Hepatocyte (in vitro differentiated cells): ENCODE measurements at regions not wholly inside any gene's neighbourhood (a gene's known extent, or its start where the extent isn't known, plus 50 kb on each side); places are given as distances from the start of the nearest gene placed in this dataset.

Source experiments
- EZH2 ChIP-seq: fragments of 200-600 bp; sonication (generic); IDR thresholded peaks from 2 replicates; pipeline ENCODE4 v1.6.1; 2016; ENCODE audit warnings: antibody characterized with exemption, mild to moderate bottlenecking, borderline replicate concordance
- EZH2phosphoT487 ChIP-seq: fragments of 200-600 bp; sonication (generic); IDR thresholded peaks from one replicate; pipeline ENCODE4 v1.6.1; 2018; ENCODE audit warnings: antibody characterized with exemption, mild to moderate bottlenecking, low read depth, moderate library complexity; ENCODE audit not compliant: unreplicated experiment, severe bottlenecking
- TF ChIP-seq, protein P1 (sequence below): fragments of 200-600 bp; sonication (generic); IDR thresholded peaks from 2 replicates; pipeline ENCODE4 v1.5.1; 2016; ENCODE audit warnings: antibody characterized with exemption, mild to moderate bottlenecking; ENCODE audit not compliant: poor library complexity

GRCh38 chr21:16596369-16596768 is 866.6 kb downstream of the USP25 start:
- TF ChIP-seq, protein P1, sequence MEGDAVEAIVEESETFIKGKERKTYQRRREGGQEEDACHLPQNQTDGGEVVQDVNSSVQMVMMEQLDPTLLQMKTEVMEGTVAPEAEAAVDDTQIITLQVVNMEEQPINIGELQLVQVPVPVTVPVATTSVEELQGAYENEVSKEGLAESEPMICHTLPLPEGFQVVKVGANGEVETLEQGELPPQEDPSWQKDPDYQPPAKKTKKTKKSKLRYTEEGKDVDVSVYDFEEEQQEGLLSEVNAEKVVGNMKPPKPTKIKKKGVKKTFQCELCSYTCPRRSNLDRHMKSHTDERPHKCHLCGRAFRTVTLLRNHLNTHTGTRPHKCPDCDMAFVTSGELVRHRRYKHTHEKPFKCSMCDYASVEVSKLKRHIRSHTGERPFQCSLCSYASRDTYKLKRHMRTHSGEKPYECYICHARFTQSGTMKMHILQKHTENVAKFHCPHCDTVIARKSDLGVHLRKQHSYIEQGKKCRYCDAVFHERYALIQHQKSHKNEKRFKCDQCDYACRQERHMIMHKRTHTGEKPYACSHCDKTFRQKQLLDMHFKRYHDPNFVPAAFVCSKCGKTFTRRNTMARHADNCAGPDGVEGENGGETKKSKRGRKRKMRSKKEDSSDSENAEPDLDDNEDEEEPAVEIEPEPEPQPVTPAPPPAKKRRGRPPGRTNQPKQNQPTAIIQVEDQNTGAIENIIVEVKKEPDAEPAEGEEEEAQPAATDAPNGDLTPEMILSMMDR: no peak
- TF ChIP-seq EZH2phosphoT487 (no peak), EZH2 (no peak)
